SU-DHL-6 (cell line): ENCODE measurements at regions not wholly inside any gene's neighbourhood (a gene's known extent, or its start where the extent isn't known, plus 50 kb on each side); places are given as distances from the start of the nearest gene placed in this dataset.

Experiments used
- CTCF ChIP-seq: fragments of 200-600 bp; sonication (generic); IDR thresholded peaks from one replicate; pipeline ENCODE4 v1.5.1; 2017; ENCODE audit warnings: antibody characterized with exemption, mild to moderate bottlenecking, low read length, moderate library complexity; ENCODE audit not compliant: insufficient read depth, poor library complexity, severe bottlenecking
- EZH2phosphoT487 ChIP-seq: fragments of 200-600 bp; sonication (generic), shearing (Covaris generic); conservative IDR thresholded peaks from 2 replicates; pipeline ENCODE4 v1.6.1; 2018; ENCODE audit warnings: mild to moderate bottlenecking, antibody characterized with exemption, low read length, moderate library complexity, mixed read lengths

GRCh38 chr16:62391940-62392339 lies 355.7 kb upstream of the CDH8 start:
- TF ChIP-seq CTCF (no peak), EZH2phosphoT487 (no peak)
